AG09319 (cell line): ENCODE measurements at regions not wholly inside any gene's neighbourhood (a gene's known extent, or its start where the extent isn't known, plus 50 kb on each side); places are given as distances from the start of the nearest gene placed in this dataset.
"Not testable (repeated sequence)": the region's sequence is repeated elsewhere in the genome, so short reads cannot be mapped to it uniquely, and the experiment has no call there.

Experiments used
- DNase-seq: peaks from one replicate; pipeline ENCODE4 v3.0.0-alpha.2; 2010; ENCODE audit warnings: low read depth; ENCODE audit errors: extremely low read depth
- TF ChIP-seq, protein P1 (sequence below): IDR thresholded peaks from 2 replicates; pipeline ENCODE4 v1.5.1; 2011; ENCODE audit warnings: low read depth, mild to moderate bottlenecking, inconsistent platforms, low read length, moderate library complexity

DNA sequence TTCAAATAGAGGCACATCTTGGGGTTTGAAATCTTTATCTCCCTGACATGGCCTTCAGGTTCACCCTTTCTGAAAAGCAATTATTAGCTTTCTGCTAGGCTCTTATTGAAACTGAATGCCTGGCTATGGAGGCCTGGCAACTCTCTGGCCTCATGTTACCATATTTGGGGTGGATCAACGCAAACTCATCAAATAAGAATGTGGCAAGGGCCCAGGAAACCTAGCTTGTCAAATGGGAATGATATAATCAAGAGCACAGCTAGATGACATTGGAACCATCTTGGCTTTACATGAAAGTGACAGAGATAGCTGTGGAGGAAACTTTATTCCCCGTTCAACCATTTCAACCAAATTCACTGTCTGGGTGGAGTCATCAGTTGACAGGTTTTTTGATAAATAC is 202.8 kb upstream of the SMIM30 start:
- TF ChIP-seq, protein P1, sequence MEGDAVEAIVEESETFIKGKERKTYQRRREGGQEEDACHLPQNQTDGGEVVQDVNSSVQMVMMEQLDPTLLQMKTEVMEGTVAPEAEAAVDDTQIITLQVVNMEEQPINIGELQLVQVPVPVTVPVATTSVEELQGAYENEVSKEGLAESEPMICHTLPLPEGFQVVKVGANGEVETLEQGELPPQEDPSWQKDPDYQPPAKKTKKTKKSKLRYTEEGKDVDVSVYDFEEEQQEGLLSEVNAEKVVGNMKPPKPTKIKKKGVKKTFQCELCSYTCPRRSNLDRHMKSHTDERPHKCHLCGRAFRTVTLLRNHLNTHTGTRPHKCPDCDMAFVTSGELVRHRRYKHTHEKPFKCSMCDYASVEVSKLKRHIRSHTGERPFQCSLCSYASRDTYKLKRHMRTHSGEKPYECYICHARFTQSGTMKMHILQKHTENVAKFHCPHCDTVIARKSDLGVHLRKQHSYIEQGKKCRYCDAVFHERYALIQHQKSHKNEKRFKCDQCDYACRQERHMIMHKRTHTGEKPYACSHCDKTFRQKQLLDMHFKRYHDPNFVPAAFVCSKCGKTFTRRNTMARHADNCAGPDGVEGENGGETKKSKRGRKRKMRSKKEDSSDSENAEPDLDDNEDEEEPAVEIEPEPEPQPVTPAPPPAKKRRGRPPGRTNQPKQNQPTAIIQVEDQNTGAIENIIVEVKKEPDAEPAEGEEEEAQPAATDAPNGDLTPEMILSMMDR: no peak
- no peak for DNase-seq

DNA sequence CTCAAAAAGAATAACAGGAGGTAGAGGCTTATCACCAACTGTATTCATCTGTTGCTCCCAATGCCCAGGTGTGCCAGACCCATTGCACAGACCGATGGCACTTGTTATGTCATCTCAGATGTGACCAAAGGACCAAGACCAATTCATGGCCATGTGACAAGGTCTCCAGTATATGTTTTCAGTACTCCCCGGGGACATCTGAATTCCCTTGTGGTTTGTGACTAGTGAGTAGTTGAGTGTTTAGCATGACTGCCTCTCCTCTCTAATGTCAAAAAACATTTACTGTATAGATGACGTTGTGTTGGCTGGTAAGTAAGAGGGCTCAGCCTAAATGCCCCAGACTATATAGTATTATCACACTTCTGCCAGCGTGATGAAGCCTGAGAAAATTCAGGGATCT is 202.1 kb upstream of the SMIM30 start:
- TF ChIP-seq, protein P1: no peak
- DNase-seq: no peak

DNA sequence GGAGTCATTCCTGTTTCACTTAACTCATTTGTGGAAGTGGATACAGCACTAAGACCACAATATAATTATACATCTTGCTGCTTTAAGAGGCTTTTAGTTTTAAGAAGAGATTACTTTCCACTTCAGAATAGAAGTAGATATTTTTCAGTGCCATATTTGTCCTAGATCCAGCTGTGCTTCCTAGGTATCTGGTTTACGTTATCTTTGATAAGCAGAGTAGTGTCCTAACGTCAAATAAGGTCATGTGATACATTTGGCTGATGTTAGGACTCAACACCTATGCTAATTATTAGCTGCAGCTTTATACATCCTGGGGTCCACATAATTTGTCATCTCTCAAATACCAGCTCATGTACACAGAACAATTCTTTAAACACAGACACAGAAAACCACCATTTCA is 196.2 kb upstream of the SMIM30 start:
- DNase-seq: no peak
- TF ChIP-seq, protein P1: no peak

DNA sequence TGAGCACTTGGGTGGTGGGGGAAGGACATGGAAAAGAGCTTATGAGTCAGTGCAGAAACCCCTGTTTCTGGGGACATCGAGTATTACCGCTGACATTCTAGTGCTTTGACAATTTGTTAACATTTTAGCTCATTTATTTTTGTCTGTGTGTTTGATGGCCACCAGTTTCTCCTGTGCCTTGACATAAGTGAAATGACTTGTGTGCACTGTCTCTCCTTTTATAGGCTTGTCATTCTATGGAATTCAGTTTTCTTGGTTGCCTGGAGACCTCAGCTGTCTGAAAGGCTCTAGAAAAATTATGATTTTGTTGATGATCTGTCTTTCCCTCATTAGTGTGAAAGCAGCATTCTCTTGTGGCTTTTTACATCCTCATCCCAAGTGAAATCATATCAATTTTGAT is 190.0 kb upstream of the SMIM30 start:
- TF ChIP-seq, protein P1: no peak
- no peak for DNase-seq

DNA sequence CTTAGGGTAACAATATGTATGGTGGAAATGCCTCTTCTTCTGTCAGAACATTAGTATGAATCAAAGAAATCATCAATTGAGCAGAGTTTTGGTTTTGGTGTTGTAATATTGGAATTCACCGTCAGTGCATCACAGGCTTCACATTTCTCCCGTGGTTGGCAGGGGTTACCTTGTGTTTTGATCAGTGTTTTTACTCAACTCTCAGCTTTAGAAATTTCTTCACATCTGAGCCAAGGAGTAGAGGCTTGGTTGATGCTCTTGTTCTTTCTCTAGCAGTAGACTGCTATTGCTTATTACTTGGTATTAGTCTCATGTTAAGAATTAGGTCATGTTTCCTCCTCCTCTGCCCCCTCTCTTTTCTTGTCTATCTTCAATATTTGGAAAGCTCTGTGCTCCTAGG is 188.8 kb upstream of the SMIM30 start:
- TF ChIP-seq, protein P1: no peak
- DNase-seq: no peak

DNA sequence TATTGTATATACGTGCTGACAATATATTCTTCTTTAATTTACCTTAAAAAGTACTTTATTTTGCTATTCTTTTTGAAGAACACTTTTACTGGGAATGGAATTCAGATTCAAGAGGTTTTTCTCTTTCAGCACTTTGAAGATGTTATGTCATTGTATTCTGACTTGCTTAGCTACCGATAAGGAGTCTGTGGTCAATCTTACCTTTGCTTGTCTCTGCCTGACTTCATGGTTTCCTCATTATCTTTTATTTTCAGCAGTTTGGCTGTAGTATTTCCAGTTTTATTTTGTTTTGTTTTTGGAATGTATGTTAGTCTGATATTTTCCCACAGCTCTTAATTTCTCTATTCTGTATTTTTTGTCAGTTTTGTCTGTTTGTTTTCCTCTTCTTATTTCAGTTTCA is 187.9 kb upstream of the SMIM30 start:
- DNase-seq: no peak
- TF ChIP-seq, protein P1: no peak

DNA sequence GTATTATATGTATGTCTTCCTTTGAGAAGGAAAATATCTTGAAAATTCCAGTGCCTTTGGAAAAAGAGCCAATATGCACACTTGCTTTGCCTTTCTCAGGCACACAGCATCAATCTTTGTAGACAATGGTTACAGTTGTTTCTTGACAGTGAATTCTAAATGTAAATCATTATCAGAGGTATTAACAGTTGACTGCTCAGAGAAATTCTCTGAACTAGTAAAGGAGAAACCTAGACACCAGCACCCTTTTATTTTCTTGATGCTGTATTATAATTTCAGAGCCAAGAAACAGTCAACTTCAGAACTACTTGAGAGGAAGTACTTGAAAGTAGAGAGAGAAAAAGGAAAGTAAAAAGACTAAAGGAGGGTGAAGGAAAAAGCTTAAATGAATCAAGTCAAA is 185.8 kb upstream of the SMIM30 start:
- TF ChIP-seq, protein P1: no peak
- DNase-seq: no peak

DNA sequence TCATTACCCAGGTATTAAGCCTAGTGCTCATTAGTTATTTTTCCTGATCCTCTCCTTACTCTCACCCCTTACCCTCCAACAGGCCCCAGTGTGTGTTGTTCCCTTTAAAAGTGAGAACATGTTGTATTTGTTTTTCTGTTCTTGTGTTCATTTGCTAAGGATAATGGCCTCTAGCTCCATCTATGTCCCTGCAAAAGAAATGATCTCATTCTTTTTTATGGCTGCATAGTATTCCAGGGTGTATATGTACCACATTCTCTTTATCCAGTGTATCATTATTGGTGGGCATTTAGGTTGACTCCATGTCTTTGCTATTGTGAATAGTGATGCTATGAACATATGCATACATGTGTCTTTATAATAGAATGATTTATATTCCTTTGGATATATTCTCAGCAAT is 185.0 kb upstream of the SMIM30 start:
- DNase-seq: not testable (repeated sequence)
